Activated T-helper 2 cell treated with anti-CD3 and anti-CD28 coated beads, Interferon-gamma antibody, Interleukin-2, Interleukin-4, amounts not matched to agents 10 μg/mL and 5 μg/mL and 100 μg/mL, durations not matched to agents 14 hours and 24 hours and 36 hours (primary cell): ENCODE measurements at regions not wholly inside any gene's neighbourhood (a gene's known extent, or its start where the extent isn't known, plus 50 kb on each side); places are given as distances from the start of the nearest gene placed in this dataset.

Source experiments
- DNase-seq: peaks from one replicate; pipeline ENCODE4 v3.0.0; 2021; ENCODE audit warnings: low spot score
- H3K27ac Mint-ChIP-seq: one replicate; pipeline ENCODE4 v1.8.0; 2021; ENCODE audit warnings: mixed read lengths
- H3K27me3 Mint-ChIP-seq: one replicate; pipeline ENCODE4 v1.8.0; 2021; ENCODE audit warnings: low read depth, mixed read lengths
- H3K36me3 Mint-ChIP-seq: one replicate; pipeline ENCODE4 v1.8.0; 2021; ENCODE audit warnings: low read depth, mixed read lengths
- H3K4me1 Mint-ChIP-seq: one replicate; pipeline ENCODE4 v1.8.0; 2021; ENCODE audit warnings: low read depth, mixed read lengths
- H3K4me3 Mint-ChIP-seq: one replicate; pipeline ENCODE4 v1.8.0; 2021; ENCODE audit warnings: low read depth, mild to moderate bottlenecking, moderate library complexity, mixed read lengths
- H3K9me3 Mint-ChIP-seq: one replicate; pipeline ENCODE4 v1.8.0; 2021; ENCODE audit warnings: mixed read lengths
- intact Hi-C: fragments of 100-400 bp; cut with micrococcal nuclease; formaldehyde crosslinking; loops from one replicate; pipeline ENCODE4 v1.15.1; 2023

DNA sequence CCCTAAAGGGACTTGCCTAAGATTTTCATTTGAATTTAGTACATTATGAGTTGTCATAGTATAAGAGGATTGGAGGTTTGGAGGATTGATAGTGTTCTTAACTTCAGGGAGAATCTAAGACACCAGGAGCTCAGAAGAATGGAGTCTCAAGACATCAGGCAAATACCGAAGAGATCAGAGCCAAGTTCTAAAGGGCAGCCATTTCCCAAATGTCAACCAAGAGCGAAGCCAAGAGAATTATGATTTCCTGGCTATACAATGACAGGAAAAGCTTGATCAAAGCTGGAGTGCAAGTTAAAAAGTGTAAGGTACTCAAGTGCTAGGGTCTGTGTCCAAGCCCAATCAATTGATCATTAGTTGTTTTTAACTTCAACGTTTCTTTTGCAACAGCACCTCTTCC, 283.0 kb upstream of the FN1 start:
- intact Hi-C loops, result no loop called here
- Mint-ChIP-seq H3K27ac (no peak overlapping the region), H3K36me3 (no peaks in the 10 kb centered on the region), H3K4me1 (no peaks in the 10 kb centered on the region), H3K4me3 (no peak overlapping the region), H3K27me3 (no peaks in the 10 kb centered on the region), H3K9me3 (peaks cover 4% of the 10 kb centered on the region)
- DNase-seq, result no peak

DNA sequence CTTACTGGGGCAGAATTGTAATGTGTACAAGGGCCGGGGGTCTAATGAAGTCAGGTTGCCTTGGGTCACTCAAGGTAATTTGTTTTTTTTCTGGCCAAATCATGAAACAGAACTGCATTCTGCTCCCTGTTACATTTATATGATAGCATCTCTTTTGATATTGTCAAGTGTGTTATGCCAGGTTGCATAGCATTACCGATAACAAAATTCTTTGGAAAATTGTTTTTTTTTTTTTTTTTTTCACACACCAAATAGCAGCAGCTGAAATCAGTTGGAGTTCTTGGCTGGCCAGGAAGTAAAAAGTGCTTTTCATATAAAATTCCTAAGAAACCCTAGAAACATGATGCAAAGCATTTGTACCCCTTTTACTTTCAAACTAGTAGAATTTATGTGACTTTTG, 282.6 kb upstream of the FN1 start:
- no peaks in the 10 kb centered on the region for H3K4me1 Mint-ChIP-seq
- DNase-seq, result no peak
- H3K36me3 Mint-ChIP-seq, result no peaks in the 10 kb centered on the region
- H3K9me3 Mint-ChIP-seq, result peaks cover 4% of the 10 kb centered on the region
- no peak overlapping the region for H3K27ac Mint-ChIP-seq
- H3K27me3 Mint-ChIP-seq, result no peaks in the 10 kb centered on the region
- H3K4me3 Mint-ChIP-seq, result no peak overlapping the region
- intact Hi-C loops, result no loop called here

DNA sequence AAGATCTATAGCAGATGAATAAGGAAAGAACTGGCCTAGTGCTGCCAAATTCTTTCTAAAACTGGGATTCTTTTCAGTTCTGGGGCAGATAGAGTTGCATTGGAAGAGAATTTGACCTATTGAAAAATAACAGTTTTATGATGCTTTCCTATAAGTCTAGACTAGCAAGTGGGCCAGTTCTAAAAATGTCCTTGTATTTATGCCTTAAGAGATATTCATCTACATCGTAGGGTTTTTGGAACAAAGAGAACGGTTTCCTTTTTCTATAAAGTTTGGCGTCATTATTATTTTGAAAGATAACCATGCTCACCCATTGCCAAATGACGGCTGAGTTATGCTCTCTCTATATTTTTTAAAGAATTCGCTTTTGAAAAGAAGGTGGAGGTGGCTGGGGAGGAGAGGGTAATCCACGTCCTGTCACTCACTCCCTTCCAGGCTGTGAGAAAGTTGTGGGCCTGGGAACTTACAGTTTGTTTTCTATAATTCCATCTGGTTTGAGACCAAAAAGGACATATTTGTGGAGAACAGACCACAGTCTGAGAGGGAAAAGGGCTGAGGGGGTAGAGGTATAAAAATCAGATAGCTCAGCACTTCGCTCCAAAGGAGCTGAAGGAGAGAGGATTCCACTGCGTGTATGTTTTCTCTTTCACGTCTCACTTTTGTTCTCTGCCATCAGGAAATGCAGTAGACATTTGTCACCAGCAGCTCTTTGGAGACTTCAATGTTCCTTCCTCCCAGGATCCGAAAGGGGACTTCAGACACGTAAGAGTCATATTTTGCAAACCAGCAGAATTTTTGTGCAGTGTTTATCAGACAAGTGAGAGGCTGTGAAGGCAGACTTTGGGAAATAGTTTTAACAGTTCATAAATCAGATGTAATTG, 281.9 kb upstream of the FN1 start:
- DNase-seq, result no peak
- intact Hi-C loops, result no loop called here
- no peaks in the 10 kb centered on the region for H3K27me3 Mint-ChIP-seq
- H3K4me1 Mint-ChIP-seq, result no peaks in the 10 kb centered on the region
- H3K27ac Mint-ChIP-seq, result no peak overlapping the region
- no peaks in the 10 kb centered on the region for H3K36me3 Mint-ChIP-seq
- peaks cover 4% of the 10 kb centered on the region for H3K9me3 Mint-ChIP-seq
- no peak overlapping the region for H3K4me3 Mint-ChIP-seq

DNA sequence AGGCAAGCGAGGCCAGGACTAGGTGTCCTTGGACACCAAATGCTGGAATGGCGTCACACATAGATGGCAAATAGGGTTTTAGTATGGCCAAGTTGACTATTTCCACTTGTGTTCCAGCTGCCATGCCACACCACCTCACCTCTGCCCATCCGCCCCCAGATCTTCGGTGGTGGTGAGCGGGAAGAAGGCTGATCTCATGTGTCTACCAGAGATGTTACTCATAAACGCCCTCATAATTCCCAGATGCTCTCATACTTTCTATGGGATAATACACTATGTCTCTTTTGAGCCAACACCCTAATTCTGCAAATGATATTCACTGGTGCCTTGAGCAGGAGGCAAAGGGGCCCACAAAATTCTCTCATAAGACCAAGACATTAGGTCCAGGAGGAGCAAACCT, 281.1 kb upstream of the FN1 start:
- Mint-ChIP-seq H3K9me3 (peaks cover 4% of the 10 kb centered on the region), H3K4me3 (no peak overlapping the region), H3K27me3 (peaks cover 3% of the 10 kb centered on the region), H3K36me3 (no peaks in the 10 kb centered on the region), H3K4me1 (no peaks in the 10 kb centered on the region), H3K27ac (no peak overlapping the region)
- no peak for DNase-seq
- intact Hi-C loops, result no loop called here

DNA sequence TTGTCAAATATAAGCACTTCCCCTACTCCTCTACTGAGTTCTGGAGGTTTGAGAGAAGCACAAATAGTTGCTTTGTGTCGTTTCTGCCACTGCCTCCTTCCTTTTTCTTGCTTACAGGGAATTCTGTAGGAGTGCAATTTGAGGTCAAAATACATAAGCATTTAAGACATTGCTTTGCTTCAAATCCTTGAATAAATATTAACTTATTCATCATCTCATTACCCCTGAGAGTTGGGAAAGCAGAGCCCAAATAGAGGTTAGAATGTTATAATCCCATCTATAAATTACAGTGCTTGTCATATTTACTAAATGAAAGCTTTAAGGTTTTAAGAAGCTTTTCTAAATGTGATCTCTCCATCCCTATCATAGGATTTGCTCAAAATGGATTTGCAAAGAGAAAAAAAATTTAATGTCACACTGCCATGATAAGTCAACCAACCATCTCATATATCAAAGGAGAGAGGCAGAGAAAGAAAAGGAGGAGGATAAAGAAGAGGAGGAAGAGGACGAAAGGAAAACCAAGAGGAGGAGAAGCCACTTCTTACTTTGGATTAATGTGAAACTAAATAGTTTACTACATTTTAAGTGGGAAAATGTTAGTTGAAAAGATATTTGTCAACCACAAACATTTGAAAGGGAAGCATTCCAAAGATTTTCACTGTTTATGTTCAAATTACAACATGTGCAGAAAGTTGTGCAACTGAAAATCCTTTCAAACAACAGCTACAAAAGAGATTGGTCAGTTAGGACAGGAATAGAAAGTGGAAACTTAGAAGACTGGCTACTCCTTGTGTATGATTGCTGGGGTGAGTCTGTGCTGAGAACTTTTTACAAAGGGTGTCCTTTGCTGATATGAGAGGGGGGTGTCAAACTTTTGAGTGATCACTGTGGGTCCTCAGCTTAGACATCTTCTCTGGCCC, 277.3 kb upstream of the FN1 start:
- Mint-ChIP-seq H3K27ac (no peak overlapping the region), H3K9me3 (no peaks in the 10 kb centered on the region), H3K4me1 (no peaks in the 10 kb centered on the region), H3K36me3 (no peaks in the 10 kb centered on the region), H3K27me3 (peaks cover 3% of the 10 kb centered on the region), H3K4me3 (no peak overlapping the region)
- no peak for DNase-seq
- intact Hi-C loops, result no loop called here

DNA sequence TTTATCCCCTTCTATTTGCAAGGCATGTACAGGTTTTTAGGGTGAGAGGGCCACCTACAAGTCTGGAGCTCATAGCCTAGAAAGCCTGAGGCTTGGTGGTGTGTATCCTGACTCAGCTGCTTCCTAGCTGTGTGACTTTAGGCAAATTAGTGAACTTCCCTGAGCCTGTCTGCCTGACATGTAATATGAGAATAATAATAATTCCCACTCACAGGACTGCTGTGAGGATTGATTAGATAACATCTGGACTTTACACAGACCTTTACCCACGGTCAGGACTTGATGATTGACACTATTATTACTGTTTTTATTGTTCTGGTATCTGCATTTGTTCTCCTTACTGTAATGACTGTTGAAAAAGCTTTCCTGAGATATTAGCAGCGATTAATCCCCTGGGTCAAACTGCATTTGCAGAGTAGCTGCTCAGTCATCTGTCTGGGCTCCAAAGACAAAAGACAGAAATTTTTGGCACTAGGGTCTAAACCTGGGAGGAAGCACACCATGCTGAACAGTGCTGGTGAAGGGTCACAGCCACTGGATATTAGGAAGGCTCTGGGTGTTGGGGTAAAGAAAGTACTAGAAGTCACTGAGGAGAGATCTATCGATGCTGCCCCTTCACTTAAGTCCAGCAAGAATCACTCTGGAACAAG, 276.5 kb upstream of the FN1 start:
- intact Hi-C loops, result no loop called here
- Mint-ChIP-seq H3K4me1 (no peaks in the 10 kb centered on the region), H3K27ac (no peak overlapping the region), H3K9me3 (no peaks in the 10 kb centered on the region), H3K4me3 (no peak overlapping the region), H3K27me3 (peaks cover 3% of the 10 kb centered on the region), H3K36me3 (no peaks in the 10 kb centered on the region)
- no peak for DNase-seq

DNA sequence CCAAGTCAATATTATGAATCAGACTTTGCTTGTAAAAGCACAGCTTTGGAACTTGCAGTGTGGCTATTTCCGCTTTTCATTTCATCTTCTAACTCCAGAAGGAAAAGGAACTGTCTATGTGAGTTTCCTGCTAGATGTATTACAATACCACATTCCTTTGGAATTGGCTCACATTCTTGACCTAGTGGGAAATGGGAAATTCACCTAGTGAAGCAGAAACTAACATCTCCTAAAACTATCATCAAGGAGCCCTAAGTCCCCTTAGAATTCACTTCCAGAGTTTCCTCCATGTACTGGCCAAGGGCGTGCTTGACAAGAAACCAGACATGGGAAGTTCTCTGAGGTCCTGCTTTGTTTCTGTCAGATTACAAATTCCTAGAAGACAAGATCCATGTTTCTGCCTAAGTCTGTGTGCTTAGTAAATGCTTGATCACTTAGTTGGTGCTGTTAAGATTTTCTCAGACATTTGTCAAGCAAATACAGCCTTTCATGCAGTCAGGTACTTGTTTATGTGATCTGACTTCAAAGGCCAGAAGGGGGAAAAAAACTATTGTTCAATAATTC, 275.7 kb upstream of the FN1 start:
- intact Hi-C loops, result no loop called here
- no peaks in the 10 kb centered on the region for H3K36me3 Mint-ChIP-seq
- no peaks in the 10 kb centered on the region for H3K9me3 Mint-ChIP-seq
- H3K27me3 Mint-ChIP-seq, result peaks cover 3% of the 10 kb centered on the region
- no peak overlapping the region for H3K27ac Mint-ChIP-seq
- no peaks in the 10 kb centered on the region for H3K4me1 Mint-ChIP-seq
- no peak overlapping the region for H3K4me3 Mint-ChIP-seq
- no peak for DNase-seq

DNA sequence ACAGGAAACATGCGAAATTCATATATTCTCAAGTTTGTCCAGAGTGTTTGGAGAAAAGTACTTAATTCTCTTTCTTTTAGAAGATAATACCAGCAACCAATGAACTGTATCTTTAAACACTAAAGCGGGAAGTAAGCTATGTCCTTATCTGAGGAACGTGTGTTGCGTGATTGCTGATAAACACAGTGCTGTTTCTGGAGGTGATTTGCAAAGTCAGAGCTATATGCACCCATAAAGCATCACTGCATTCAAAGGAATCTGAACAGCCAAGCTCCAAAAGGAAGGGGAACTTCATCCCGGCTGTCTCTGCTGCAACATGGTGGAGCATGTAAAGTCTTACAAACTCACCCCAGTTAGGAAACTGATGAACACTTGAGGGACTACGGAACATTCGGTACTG, 271.7 kb upstream of the FN1 start:
- no peak overlapping the region for H3K27ac Mint-ChIP-seq
- intact Hi-C loops, result no loop called here
- H3K27me3 Mint-ChIP-seq, result peaks cover 2% of the 10 kb centered on the region
- H3K36me3 Mint-ChIP-seq, result no peaks in the 10 kb centered on the region
- no peak for DNase-seq
- H3K9me3 Mint-ChIP-seq, result no peaks in the 10 kb centered on the region
- no peaks in the 10 kb centered on the region for H3K4me1 Mint-ChIP-seq
- H3K4me3 Mint-ChIP-seq, result no peak overlapping the region

DNA sequence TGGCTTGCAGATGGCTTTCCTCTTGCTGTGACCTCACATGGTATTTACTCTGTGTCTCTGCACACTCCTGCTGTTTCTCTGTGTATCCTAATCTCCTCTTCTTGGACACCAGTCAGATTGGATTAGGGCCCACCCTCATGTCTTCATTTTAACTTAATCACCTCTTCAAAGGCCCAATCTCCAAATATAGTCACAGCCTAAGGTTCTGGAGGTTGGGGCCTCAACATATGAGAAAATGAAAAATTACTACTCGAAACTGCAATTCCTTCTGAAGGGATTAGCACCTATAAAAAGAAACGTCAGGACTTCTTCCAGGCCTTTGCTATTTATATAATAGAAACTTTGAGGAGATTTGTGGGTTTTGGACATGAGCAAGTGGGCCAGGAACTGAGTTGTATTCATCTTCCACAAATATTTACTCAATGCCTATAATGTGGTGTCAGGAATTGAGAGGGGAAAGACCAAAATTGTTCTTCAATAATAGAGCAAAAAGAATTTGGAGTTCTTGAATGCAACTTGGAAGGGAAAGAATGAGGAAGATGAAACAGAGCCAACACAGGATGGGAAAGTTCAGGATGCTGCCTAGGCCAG, 270.0 kb upstream of the FN1 start:
- Mint-ChIP-seq H3K27ac (no peak overlapping the region), H3K36me3 (no peaks in the 10 kb centered on the region), H3K27me3 (no peaks in the 10 kb centered on the region), H3K4me1 (no peaks in the 10 kb centered on the region), H3K4me3 (no peak overlapping the region), H3K9me3 (no peaks in the 10 kb centered on the region)
- no peak for DNase-seq
- intact Hi-C loops, result no loop called here

DNA sequence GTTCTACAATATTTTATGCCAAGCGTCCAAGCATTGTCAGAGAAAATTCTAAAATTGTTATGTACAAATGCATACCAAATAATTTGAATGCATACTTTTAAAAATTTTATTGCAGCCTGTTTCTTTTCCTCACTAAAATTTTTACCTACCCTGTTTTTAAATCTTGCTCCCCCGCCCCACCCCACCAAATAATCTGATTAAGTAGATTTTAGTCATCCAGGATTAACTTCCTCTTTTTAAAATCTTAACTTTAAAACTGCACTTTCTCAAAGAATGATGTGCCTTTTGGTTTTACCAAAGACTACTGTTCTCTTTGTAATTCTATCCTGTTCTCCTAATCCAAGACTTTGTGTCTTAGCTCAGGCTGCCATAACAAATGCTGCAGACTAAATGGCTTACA, 269.4 kb upstream of the FN1 start:
- no peaks in the 10 kb centered on the region for H3K9me3 Mint-ChIP-seq
- no peaks in the 10 kb centered on the region for H3K4me1 Mint-ChIP-seq
- intact Hi-C loops, result no loop called here
- no peaks in the 10 kb centered on the region for H3K36me3 Mint-ChIP-seq
- no peak overlapping the region for H3K27ac Mint-ChIP-seq
- H3K27me3 Mint-ChIP-seq, result no peaks in the 10 kb centered on the region
- no peak overlapping the region for H3K4me3 Mint-ChIP-seq
- DNase-seq, result no peak

DNA sequence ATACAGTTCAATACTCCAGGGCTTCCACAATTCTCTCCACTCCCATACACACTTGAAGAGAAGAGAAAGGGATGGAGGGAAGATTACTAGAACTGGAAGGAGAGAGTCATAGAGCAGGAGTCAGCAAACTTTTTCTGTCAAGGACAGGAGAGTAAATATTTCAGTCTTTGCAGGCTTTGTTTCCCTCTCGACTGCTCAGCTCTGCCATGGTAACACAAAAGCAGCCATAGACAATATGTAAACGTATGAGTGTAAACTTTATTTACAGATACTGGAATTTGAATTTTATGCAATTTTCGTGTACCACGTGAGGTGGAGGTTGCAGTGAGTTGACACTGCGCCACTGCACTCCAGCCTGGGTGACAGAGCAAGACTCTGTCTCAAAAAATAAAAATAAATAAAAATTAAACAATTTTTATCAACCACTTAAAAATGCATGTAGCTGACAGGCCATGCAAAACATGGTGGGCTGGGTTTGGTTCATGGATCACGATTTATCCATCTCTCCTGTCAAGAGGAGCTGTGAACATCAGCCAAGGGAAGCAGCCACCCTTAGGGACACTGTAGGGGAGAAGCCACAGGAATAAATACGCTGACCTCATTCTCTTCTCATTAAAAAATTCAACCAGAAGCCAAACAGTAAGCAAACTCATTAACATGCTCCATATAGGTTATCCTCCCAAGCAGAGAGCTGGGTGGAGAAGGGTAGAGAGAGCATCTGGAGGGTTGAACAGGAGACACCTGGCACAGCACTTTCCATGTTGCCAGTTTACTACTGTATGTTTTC, 266.4 kb upstream of the FN1 start:
- Mint-ChIP-seq H3K27ac (no peak overlapping the region), H3K9me3 (peaks cover 16% of the 10 kb centered on the region), H3K4me3 (no peak overlapping the region), H3K36me3 (no peaks in the 10 kb centered on the region), H3K27me3 (no peaks in the 10 kb centered on the region), H3K4me1 (no peaks in the 10 kb centered on the region)
- intact Hi-C loops, result no loop called here
- DNase-seq, result no peak
